ENCODE measurements at regions not wholly inside any gene's neighbourhood (a gene's known extent, or its start where the extent isn't known, plus 50 kb on each side); places are given as distances from the start of the nearest gene placed in this dataset.

GRCh38 chr2:15759385-15759784 is 167.7 kb downstream of the DDX1 start:
- TF ChIP-seq TAF1 (IDR thresholded peaks at IDR 0.05; ENCODE audit: low read depth, low read length) (no peak), CTCF (IDR thresholded peaks at IDR 0.05; ENCODE audit: control extremely low read depth in 1 of 3, insufficient read depth in 1 of 3, low read depth in 1 of 3, low read length in 3 of 3) (no peak), SAP30 (IDR thresholded peaks at IDR 0.05; ENCODE audit: insufficient read depth, insufficient replicate concordance, low read length) (no peak), SRF (IDR thresholded peaks at IDR 0.05; ENCODE audit: low read depth, low read length) (no peak), PHF8 (conservative IDR thresholded peaks at IDR 0.05; ENCODE audit: low read depth, low read length) (no peak), TEAD4 (IDR thresholded peaks at IDR 0.05; ENCODE audit: low read depth, low read length) (no peak), GABPA (IDR thresholded peaks at IDR 0.05; ENCODE audit: borderline replicate concordance, insufficient read depth, low read length) (no peak), POU5F1 (IDR thresholded peaks at IDR 0.05; ENCODE audit: low read depth, low read length) (no peak), EZH2 (IDR thresholded peaks at IDR 0.05; ENCODE audit: low read depth, low read length, severe bottlenecking) (no peak), POLR2AphosphoS5 (IDR thresholded peaks at IDR 0.05; ENCODE audit: low read depth, low read length) (no peak), CEBPB (IDR thresholded peaks at IDR 0.05; ENCODE audit: low read depth, low read length) (no peak), TBP (IDR thresholded peaks at IDR 0.05; ENCODE audit: low read depth, low read length) (no peak)
